HL-60 (cell line): ENCODE measurements at regions not wholly inside any gene's neighbourhood (a gene's known extent, or its start where the extent isn't known, plus 50 kb on each side); places are given as distances from the start of the nearest gene placed in this dataset.

Experiments
- DNase-seq, 2 experiments: peaks; one replicate each; pipeline ENCODE4 v3.0.0-alpha.2; 2010 to 2020; ENCODE audit warnings: low read depth in 1 of 2, low spot score in 1 of 2
- H3K27ac ChIP-seq: fragments of 250-450 bp; sonication (Bioruptor Pico); replicated peaks from 2 replicates; pipeline ENCODE4 v1.5.1; 2020; ENCODE audit warnings: mild to moderate bottlenecking, moderate library complexity
- H3K27me3 ChIP-seq: fragments of 250-450 bp; sonication (Bioruptor Pico); 2 replicates; pipeline ENCODE4 v1.5.1; 2021; ENCODE audit warnings: mild to moderate bottlenecking, moderate library complexity; ENCODE audit not compliant: insufficient read depth, poor library complexity, severe bottlenecking
- H3K4me3 ChIP-seq: replicated peaks from 2 replicates; pipeline ENCODE4 v1.5.1; 2011; ENCODE audit warnings: mild to moderate bottlenecking, control low read depth, low read length; ENCODE audit not compliant: insufficient read depth
- CTCF ChIP-seq: IDR thresholded peaks from one replicate; pipeline ENCODE4 v1.5.1; 2011; ENCODE audit warnings: low read length, control low read depth, inconsistent platforms; ENCODE audit not compliant: insufficient read depth
- GABPA ChIP-seq: IDR thresholded peaks from 2 replicates; pipeline ENCODE4 v1.6.1; 2012; ENCODE audit warnings: low read depth
- POLR2AphosphoS5 ChIP-seq: IDR thresholded peaks from 2 replicates; pipeline ENCODE4 v1.6.1; 2012; ENCODE audit warnings: low read depth
- SPI1 ChIP-seq: IDR thresholded peaks from 2 replicates; pipeline ENCODE4 v1.6.1; 2012; ENCODE audit warnings: low read depth, mild to moderate bottlenecking, borderline replicate concordance
- TF ChIP-seq, protein P1 (sequence below): IDR thresholded peaks from 2 replicates; pipeline ENCODE4 v1.6.1; 2012; ENCODE audit warnings: low read depth; ENCODE audit not compliant: insufficient replicate concordance

DNA sequence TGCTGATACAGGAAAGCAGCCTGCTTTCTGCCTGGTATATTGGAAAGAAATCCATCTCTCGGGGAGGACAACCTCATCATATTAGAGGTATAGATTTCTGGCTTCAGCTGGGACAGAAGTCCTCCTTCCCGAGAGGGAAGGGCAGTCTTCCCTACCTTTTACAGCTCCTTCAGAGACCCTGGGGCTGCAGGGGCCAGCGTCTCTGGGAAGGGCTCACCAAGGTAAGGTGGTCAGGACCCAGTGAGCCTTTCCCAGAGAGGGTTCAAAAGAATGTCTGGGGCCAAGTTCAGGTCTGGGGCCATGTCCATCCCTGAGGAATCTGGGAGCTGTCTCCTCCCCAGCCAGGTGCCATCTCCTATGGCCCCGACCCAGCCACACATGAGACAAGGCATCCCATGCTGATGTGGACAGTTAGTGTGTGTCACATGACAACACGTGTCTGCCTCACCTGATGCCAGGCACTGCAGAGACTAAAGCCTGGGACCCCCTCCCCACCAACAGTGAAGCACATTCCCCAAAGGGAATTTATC is 136.4 kb downstream of the URI1 start:
- no peak overlapping the region for H3K27ac ChIP-seq
- no peak for DNase-seq
- TF ChIP-seq CTCF (no peak), SPI1 (no peak), POLR2AphosphoS5 (no peak), GABPA (no peak)
- TF ChIP-seq, protein P1, sequence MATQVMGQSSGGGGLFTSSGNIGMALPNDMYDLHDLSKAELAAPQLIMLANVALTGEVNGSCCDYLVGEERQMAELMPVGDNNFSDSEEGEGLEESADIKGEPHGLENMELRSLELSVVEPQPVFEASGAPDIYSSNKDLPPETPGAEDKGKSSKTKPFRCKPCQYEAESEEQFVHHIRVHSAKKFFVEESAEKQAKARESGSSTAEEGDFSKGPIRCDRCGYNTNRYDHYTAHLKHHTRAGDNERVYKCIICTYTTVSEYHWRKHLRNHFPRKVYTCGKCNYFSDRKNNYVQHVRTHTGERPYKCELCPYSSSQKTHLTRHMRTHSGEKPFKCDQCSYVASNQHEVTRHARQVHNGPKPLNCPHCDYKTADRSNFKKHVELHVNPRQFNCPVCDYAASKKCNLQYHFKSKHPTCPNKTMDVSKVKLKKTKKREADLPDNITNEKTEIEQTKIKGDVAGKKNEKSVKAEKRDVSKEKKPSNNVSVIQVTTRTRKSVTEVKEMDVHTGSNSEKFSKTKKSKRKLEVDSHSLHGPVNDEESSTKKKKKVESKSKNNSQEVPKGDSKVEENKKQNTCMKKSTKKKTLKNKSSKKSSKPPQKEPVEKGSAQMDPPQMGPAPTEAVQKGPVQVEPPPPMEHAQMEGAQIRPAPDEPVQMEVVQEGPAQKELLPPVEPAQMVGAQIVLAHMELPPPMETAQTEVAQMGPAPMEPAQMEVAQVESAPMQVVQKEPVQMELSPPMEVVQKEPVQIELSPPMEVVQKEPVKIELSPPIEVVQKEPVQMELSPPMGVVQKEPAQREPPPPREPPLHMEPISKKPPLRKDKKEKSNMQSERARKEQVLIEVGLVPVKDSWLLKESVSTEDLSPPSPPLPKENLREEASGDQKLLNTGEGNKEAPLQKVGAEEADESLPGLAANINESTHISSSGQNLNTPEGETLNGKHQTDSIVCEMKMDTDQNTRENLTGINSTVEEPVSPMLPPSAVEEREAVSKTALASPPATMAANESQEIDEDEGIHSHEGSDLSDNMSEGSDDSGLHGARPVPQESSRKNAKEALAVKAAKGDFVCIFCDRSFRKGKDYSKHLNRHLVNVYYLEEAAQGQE = no peak
- H3K27me3 ChIP-seq = no peaks in the 10 kb centered on the region
- H3K4me3 ChIP-seq = no peak overlapping the region

DNA sequence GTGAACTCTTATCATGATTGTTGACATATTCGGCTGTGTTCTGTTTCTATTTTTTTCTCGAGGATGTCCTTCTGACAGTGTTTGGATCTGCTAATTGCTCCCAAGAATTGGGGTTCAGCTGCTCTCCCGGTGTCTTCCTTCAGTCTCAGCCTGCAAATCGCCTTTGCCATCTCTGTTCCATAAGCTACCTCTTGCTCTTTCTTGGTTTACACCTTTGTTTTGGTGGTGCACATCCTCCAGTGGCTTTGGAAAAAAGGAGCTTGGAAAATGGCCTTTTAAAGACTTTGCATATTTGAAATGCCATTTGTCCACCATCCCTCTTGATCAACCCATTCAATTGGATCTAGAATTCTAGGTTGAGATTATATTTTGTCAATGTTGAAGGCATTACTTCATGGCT is 137.2 kb downstream of the URI1 start:
- Histone ChIP-seq H3K4me3 (no peak overlapping the region), H3K27ac (no peak overlapping the region), H3K27me3 (no peaks in the 10 kb centered on the region)
- no peak for DNase-seq
- TF ChIP-seq POLR2AphosphoS5 (no peak), GABPA (no peak), SPI1 (no peak), CTCF (no peak)
- TF ChIP-seq, protein P1 = no peak

DNA sequence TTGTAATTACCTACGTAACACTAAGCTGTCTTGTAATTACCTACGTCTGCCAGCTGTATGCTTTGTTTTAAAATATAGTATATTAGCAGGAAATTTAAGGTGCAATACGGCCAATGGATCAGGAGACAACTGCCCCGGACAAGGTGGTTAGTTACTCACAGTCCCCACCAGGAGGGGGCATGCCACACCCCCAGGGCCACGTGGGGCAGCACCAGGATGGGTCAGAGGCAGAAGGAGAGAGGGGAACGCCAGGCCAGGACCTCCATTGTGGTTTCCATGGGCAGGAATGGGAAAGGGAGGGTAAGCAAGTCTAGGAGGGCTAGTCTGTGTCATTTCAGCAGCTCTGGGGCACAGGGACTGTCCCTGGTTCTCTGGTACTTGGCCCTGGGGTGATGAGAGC is 140.1 kb downstream of the URI1 start:
- Histone ChIP-seq H3K4me3 (no peak overlapping the region), H3K27ac (no peak overlapping the region), H3K27me3 (no peaks in the 10 kb centered on the region)
- TF ChIP-seq CTCF = no peak
- DNase-seq = no peak

GRCh38 chr19:30082611-30083010 is 140.6 kb downstream of the URI1 start:
- no peak for TF ChIP-seq POLR2AphosphoS5
- no peak for TF ChIP-seq CTCF
- TF ChIP-seq SPI1 = no peak

More at GRCh38 chr19:30082611-30083010, 140.6 kb downstream of the URI1 start:
- H3K27me3 ChIP-seq = no peaks in the 10 kb centered on the region
- no peak overlapping the region for H3K4me3 ChIP-seq
- no peak for DNase-seq
- no peak overlapping the region for H3K27ac ChIP-seq
